Neural progenitor cell (in vitro differentiated cells): ENCODE measurements at regions not wholly inside any gene's neighbourhood (a gene's known extent, or its start where the extent isn't known, plus 50 kb on each side); places are given as distances from the start of the nearest gene placed in this dataset.

Experiments
- DNase-seq: peaks from one replicate; pipeline ENCODE4 v3.0.0-alpha.2; 2016; ENCODE audit warnings: low spot score
- H2AFZ ChIP-seq: fragments of 200-600 bp; sonication (generic); replicated peaks from 2 replicates; pipeline ENCODE4 v1.6.1; 2016; ENCODE audit warnings: antibody characterized with exemption
- H3F3A ChIP-seq: fragments of 200-600 bp; sonication (generic); 2 replicates; pipeline ENCODE4 v1.6.1; 2016; ENCODE audit warnings: antibody characterized with exemption, low read depth
- H3K27ac ChIP-seq: fragments of 200-600 bp; sonication (generic); 2 replicates; pipeline ENCODE4 v1.5.1; 2016; ENCODE audit warnings: mild to moderate bottlenecking
- H3K27me3 ChIP-seq: fragments of 200-600 bp; sonication (generic); 2 replicates; pipeline ENCODE4 v1.6.1; 2016; ENCODE audit warnings: mild to moderate bottlenecking, moderate library complexity
- H3K36me3 ChIP-seq: fragments of 200-600 bp; sonication (generic); 2 replicates; pipeline ENCODE4 v1.5.1; 2016
- H3K4me1 ChIP-seq: fragments of 200-600 bp; sonication (generic); 2 replicates; pipeline ENCODE4 v1.6.1; 2016; ENCODE audit warnings: mixed run types
- H3K4me2 ChIP-seq: fragments of 200-600 bp; sonication (generic); 2 replicates; pipeline ENCODE4 v1.6.1; 2016
- H3K4me3 ChIP-seq: fragments of 200-600 bp; sonication (generic); 2 replicates; pipeline ENCODE4 v1.5.1; 2016
- H3K79me2 ChIP-seq: fragments of 200-600 bp; sonication (generic); 2 replicates; pipeline ENCODE4 v1.6.1; 2016; ENCODE audit warnings: low read depth
- H3K9ac ChIP-seq: fragments of 200-600 bp; sonication (generic); 2 replicates; pipeline ENCODE4 v1.6.1; 2016
- H3K9me3 ChIP-seq: fragments of 200-600 bp; sonication (generic); 2 replicates; pipeline ENCODE4 v1.5.1; 2016; ENCODE audit warnings: low read depth
- H4K20me1 ChIP-seq: fragments of 200-600 bp; sonication (generic); 2 replicates; pipeline ENCODE4 v1.6.1; 2016; ENCODE audit warnings: low read depth
- H3K27ac Mint-ChIP-seq: 3 replicates; pipeline ENCODE4 v1.8.0; 2021; ENCODE audit warnings: mixed read lengths
- H3K27me3 Mint-ChIP-seq: 2 replicates; pipeline ENCODE4 v1.8.0; 2022; ENCODE audit warnings: low read depth, mild to moderate bottlenecking, inconsistent platforms, moderate library complexity, mixed read lengths; ENCODE audit not compliant: insufficient read depth
- H3K36me3 Mint-ChIP-seq: 3 replicates; pipeline ENCODE4 v1.8.0; 2021; ENCODE audit warnings: mixed read lengths
- H3K4me1 Mint-ChIP-seq: 3 replicates; pipeline ENCODE4 v1.8.0; 2021; ENCODE audit warnings: mixed read lengths
- H3K4me3 Mint-ChIP-seq: 3 replicates; pipeline ENCODE4 v1.8.0; 2021; ENCODE audit warnings: mild to moderate bottlenecking, moderate library complexity, mixed read lengths
- H3K9me3 Mint-ChIP-seq: 3 replicates; pipeline ENCODE4 v1.8.0; 2020; ENCODE audit warnings: mixed read lengths
- CTCF ChIP-seq: fragments of 200-600 bp; sonication (generic); IDR thresholded peaks from 2 replicates; pipeline ENCODE4 v1.5.1; 2017; ENCODE audit warnings: antibody characterized with exemption, mild to moderate bottlenecking
- EZH2 ChIP-seq: fragments of 200-600 bp; sonication (generic); IDR thresholded peaks from 2 replicates; pipeline ENCODE4 v1.6.1; 2017; ENCODE audit warnings: antibody characterized with exemption, mild to moderate bottlenecking, moderate library complexity
- EZH2phosphoT487 ChIP-seq: fragments of 200-600 bp; sonication (generic); IDR thresholded peaks from 2 replicates; pipeline ENCODE4 v1.6.1; 2017; ENCODE audit warnings: antibody characterized with exemption

DNA sequence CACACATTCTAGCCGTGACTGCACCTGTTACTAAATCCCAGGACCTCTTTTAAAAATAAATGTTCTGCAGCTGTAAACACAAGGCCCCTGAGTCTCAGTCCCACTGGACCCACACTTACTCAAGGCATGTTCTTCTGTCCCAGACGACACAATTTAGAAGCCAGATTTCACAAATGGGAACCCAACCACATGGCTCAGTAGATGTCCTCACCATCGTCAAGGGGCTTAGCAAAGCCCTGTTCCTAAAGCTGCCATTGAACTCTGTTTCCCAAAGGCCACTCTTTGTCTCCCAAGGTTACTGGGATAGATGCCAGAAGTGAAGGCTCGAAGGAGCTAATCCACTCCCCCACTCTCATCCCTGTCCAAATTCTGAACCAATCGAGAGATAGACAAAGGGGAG lies 301.0 kb downstream of the GALR1 start:
- DNase-seq: no peak
- Mint-ChIP-seq H3K27me3 (no peaks in the 10 kb centered on the region), H3K4me3 (no peak overlapping the region), H3K9me3 (no peaks in the 10 kb centered on the region), H3K27ac (no peak overlapping the region), H3K4me1 (no peaks in the 10 kb centered on the region), H3K36me3 (no peaks in the 10 kb centered on the region)
- H3K9me3 ChIP-seq: no peaks in the 10 kb centered on the region
- H4K20me1 ChIP-seq: peaks cover 8% of the 10 kb centered on the region
- H3K36me3 ChIP-seq: no peaks in the 10 kb centered on the region
- no peaks in the 10 kb centered on the region for H3K79me2 ChIP-seq
- H3K4me1 ChIP-seq: peaks cover 4% of the 10 kb centered on the region
- H3K9ac ChIP-seq: no peak overlapping the region
- no peak overlapping the region for H2AFZ ChIP-seq
- TF ChIP-seq EZH2phosphoT487 (no peak), CTCF (no peak), EZH2 (no peak)
- no peak overlapping the region for H3K4me2 ChIP-seq
- H3F3A ChIP-seq: no peaks in the 10 kb centered on the region
- no peak overlapping the region for H3K4me3 ChIP-seq
- no peaks in the 10 kb centered on the region for H3K27me3 ChIP-seq
- no peak overlapping the region for H3K27ac ChIP-seq

DNA sequence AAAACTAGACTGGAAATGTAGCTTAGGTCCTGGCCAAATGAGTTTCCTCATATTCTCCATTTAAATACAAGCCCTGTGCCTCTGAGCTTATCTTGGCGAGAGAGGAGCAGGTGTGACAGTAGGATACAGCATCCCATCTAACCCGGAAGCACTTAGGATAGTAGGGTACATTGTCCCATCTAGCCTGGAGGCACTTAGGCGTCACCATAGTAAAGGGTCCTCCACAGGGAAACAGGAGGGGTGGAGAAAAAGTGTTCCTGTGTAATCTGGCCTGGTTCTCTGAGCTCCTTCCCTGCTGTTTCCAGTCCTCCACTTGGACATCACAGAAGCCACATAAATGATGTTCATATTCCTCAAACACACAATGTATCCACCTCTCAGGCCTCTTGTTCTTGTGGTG lies 301.4 kb downstream of the GALR1 start:
- no peak for DNase-seq
- no peak overlapping the region for H3K4me3 ChIP-seq
- no peak overlapping the region for H3K27ac Mint-ChIP-seq
- H3K9me3 Mint-ChIP-seq: no peaks in the 10 kb centered on the region
- H3K4me1 ChIP-seq: peaks cover 4% of the 10 kb centered on the region
- no peaks in the 10 kb centered on the region for H3F3A ChIP-seq
- no peaks in the 10 kb centered on the region for H3K27me3 ChIP-seq
- H3K36me3 Mint-ChIP-seq: no peaks in the 10 kb centered on the region
- H3K9ac ChIP-seq: no peak overlapping the region
- H3K4me2 ChIP-seq: no peak overlapping the region
- H3K27ac ChIP-seq: no peak overlapping the region
- H3K27me3 Mint-ChIP-seq: no peaks in the 10 kb centered on the region
- no peaks in the 10 kb centered on the region for H3K4me1 Mint-ChIP-seq
- TF ChIP-seq CTCF (no peak), EZH2 (no peak), EZH2phosphoT487 (no peak)
- no peak overlapping the region for H2AFZ ChIP-seq
- H3K4me3 Mint-ChIP-seq: no peak overlapping the region
- H4K20me1 ChIP-seq: peaks cover 10% of the 10 kb centered on the region
- H3K79me2 ChIP-seq: no peaks in the 10 kb centered on the region
- H3K9me3 ChIP-seq: no peaks in the 10 kb centered on the region
- H3K36me3 ChIP-seq: no peaks in the 10 kb centered on the region

DNA sequence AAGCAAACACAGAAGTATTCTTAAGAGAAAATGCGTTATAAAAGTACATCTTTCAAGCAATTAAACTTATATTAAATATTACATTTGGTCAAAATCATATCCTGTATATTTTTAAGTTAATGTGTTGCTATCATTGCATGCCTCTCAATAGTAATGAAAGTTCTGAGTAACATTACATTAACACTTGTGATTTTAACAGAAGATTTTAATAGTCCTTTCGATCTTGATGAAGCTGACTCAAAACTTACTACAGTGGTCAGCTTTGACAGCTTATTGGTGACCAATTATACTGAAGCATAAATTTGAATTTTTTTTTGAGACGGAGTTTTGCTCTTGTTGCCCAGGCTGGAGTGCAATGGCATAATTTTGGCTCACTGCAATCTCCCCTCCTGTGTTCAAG lies 303.3 kb downstream of the GALR1 start:
- Mint-ChIP-seq H3K27me3 (no peaks in the 10 kb centered on the region), H3K36me3 (no peaks in the 10 kb centered on the region), H3K27ac (no peak overlapping the region), H3K4me1 (no peaks in the 10 kb centered on the region), H3K4me3 (no peak overlapping the region), H3K9me3 (no peaks in the 10 kb centered on the region)
- no peak overlapping the region for H2AFZ ChIP-seq
- DNase-seq: no peak
- no peaks in the 10 kb centered on the region for H3K27me3 ChIP-seq
- H3K9ac ChIP-seq: no peak overlapping the region
- TF ChIP-seq CTCF: no peak
- no peak for TF ChIP-seq EZH2
- TF ChIP-seq EZH2phosphoT487: no peak
- H3K79me2 ChIP-seq: no peaks in the 10 kb centered on the region
- H3F3A ChIP-seq: no peaks in the 10 kb centered on the region
- H3K4me2 ChIP-seq: no peak overlapping the region
- H3K4me1 ChIP-seq: peaks cover 4% of the 10 kb centered on the region
- peaks cover 25% of the 10 kb centered on the region for H4K20me1 ChIP-seq
- H3K9me3 ChIP-seq: no peaks in the 10 kb centered on the region
- H3K4me3 ChIP-seq: no peak overlapping the region
- no peaks in the 10 kb centered on the region for H3K36me3 ChIP-seq
- H3K27ac ChIP-seq: no peak overlapping the region

DNA sequence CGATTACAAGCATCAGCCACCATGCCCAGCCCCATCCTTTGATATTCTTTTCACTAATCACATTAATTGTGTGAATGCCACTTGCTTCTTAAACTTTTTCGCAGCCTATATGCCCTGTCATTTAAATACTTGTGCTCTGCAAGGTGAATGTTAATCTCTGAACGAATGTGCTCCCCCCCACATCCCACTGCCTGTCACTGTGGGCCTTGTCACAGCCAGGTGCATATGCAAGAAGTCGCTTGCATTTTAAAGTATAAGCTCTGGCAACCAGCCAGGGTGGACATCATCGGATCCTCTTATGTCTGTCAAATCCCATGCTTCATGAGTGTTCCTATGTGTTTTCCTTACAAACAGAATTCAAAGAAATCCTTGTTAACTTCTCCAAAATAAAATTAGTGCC lies 304.4 kb downstream of the GALR1 start:
- H3K9ac ChIP-seq: no peak overlapping the region
- Mint-ChIP-seq H3K4me1 (no peaks in the 10 kb centered on the region), H3K4me3 (no peak overlapping the region), H3K27me3 (no peaks in the 10 kb centered on the region), H3K27ac (no peak overlapping the region), H3K36me3 (no peaks in the 10 kb centered on the region), H3K9me3 (no peaks in the 10 kb centered on the region)
- H3K4me2 ChIP-seq: no peak overlapping the region
- H3K27ac ChIP-seq: no peak overlapping the region
- H3K9me3 ChIP-seq: no peaks in the 10 kb centered on the region
- no peaks in the 10 kb centered on the region for H3K27me3 ChIP-seq
- H3K4me1 ChIP-seq: peaks cover 5% of the 10 kb centered on the region
- peaks cover under 1% of the 10 kb centered on the region for H3F3A ChIP-seq
- peaks cover 22% of the 10 kb centered on the region for H4K20me1 ChIP-seq
- H3K36me3 ChIP-seq: no peaks in the 10 kb centered on the region
- H2AFZ ChIP-seq: no peak overlapping the region
- no peak overlapping the region for H3K4me3 ChIP-seq
- no peak for DNase-seq
- H3K79me2 ChIP-seq: no peaks in the 10 kb centered on the region
- no peak for TF ChIP-seq EZH2phosphoT487
- no peak for TF ChIP-seq CTCF
- no peak for TF ChIP-seq EZH2
